SK-N-SH treated with all-trans-retinoic acid at 6 μM for 48 hours (cell line): ENCODE measurements at regions not wholly inside any gene's neighbourhood (a gene's known extent, or its start where the extent isn't known, plus 50 kb on each side); places are given as distances from the start of the nearest gene placed in this dataset.

ENCODE experiments used
- ATAC-seq: fragments of 200-7000 bp; cut with Tn5 transposase; 3 replicates; pipeline ENCODE4 v1.9.1; 2020; ENCODE audit warnings: mild to moderate bottlenecking, moderate library complexity
- ARNTL ChIP-seq: fragments of 450-650 bp; formaldehyde crosslinking; IDR thresholded peaks from 2 replicates; pipeline ENCODE4 v1.5.0; 2020; ENCODE audit warnings: low read depth, mild to moderate bottlenecking, moderate library complexity, borderline replicate concordance
- BACH2 ChIP-seq: fragments of 250-450 bp; sonication (Bioruptor Pico); IDR thresholded peaks from 2 replicates; pipeline ENCODE4 v1.9.0; 2021; ENCODE audit warnings: mild to moderate bottlenecking, borderline replicate concordance
- CSDC2 ChIP-seq: fragments of 250-450 bp; sonication (Bioruptor Pico); IDR thresholded peaks from 2 replicates; pipeline ENCODE4 v1.5.0; 2020; ENCODE audit warnings: mild to moderate bottlenecking, moderate library complexity
- CSRNP3 ChIP-seq: fragments of 250-450 bp; sonication (Bioruptor Pico); IDR thresholded peaks from 2 replicates; pipeline ENCODE4 v1.5.1; 2021; ENCODE audit warnings: mild to moderate bottlenecking, moderate library complexity
- ESRRG ChIP-seq: fragments of 250-450 bp; sonication (Bioruptor Pico); IDR thresholded peaks from 2 replicates; pipeline ENCODE4 v1.6.1; 2021; ENCODE audit warnings: mild to moderate bottlenecking
- GLIS3 ChIP-seq: fragments of 250-450 bp; sonication (Bioruptor Pico); IDR thresholded peaks from 2 replicates; pipeline ENCODE4 v1.5.0; 2020; ENCODE audit warnings: mild to moderate bottlenecking, moderate library complexity
- ISL1 ChIP-seq: fragments of 250-450 bp; sonication (Bioruptor Pico); IDR thresholded peaks from 2 replicates; pipeline ENCODE4 v2.1.2; 2022; ENCODE audit warnings: mild to moderate bottlenecking, moderate library complexity
- OSR1 ChIP-seq: fragments of 250-450 bp; sonication (Bioruptor Pico); IDR thresholded peaks from 2 replicates; pipeline ENCODE4 v1.8.0; 2022; ENCODE audit warnings: moderate library complexity, mild to moderate bottlenecking, inconsistent platforms
- PPARA ChIP-seq: fragments of 250-450 bp; sonication (Bioruptor Pico); IDR thresholded peaks from 2 replicates; pipeline ENCODE4 v1.5.0; 2020; ENCODE audit warnings: mild to moderate bottlenecking, borderline replicate concordance
- RARB ChIP-seq: fragments of 250-450 bp; sonication (Bioruptor Pico); IDR thresholded peaks from 2 replicates; pipeline ENCODE4 v1.8.0; 2021; ENCODE audit warnings: mild to moderate bottlenecking, moderate library complexity
- SNAI2 ChIP-seq: fragments of 250-450 bp; sonication (Bioruptor Pico); IDR thresholded peaks from 2 replicates; pipeline ENCODE4 v1.5.0; 2020; ENCODE audit warnings: mild to moderate bottlenecking, moderate library complexity
- TCF4 ChIP-seq: fragments of 250-450 bp; sonication (Bioruptor Pico); IDR thresholded peaks from 2 replicates; pipeline ENCODE4 v1.8.0; 2021; ENCODE audit warnings: mild to moderate bottlenecking, moderate library complexity, borderline replicate concordance
- TOX ChIP-seq: fragments of 250-450 bp; sonication (Bioruptor Pico); IDR thresholded peaks from 2 replicates; pipeline ENCODE4 v1.8.0; 2021; ENCODE audit warnings: mild to moderate bottlenecking, moderate library complexity, borderline replicate concordance
- ZC3H10 ChIP-seq: fragments of 250-450 bp; sonication (Bioruptor Pico); IDR thresholded peaks from 2 replicates; pipeline ENCODE4 v1.5.1; 2021; ENCODE audit warnings: mild to moderate bottlenecking, moderate library complexity
- ZFP3 ChIP-seq: fragments of 250-450 bp; sonication (Bioruptor Pico); IDR thresholded peaks from 2 replicates; pipeline ENCODE4 v1.5.0; 2020; ENCODE audit warnings: mild to moderate bottlenecking, moderate library complexity
- ZNF565 ChIP-seq: fragments of 450-650 bp; formaldehyde crosslinking; conservative IDR thresholded peaks from 2 replicates; pipeline ENCODE4 v1.5.0; 2020; ENCODE audit warnings: low read depth, mild to moderate bottlenecking, moderate library complexity
- ZNF70 ChIP-seq: fragments of 450-650 bp; formaldehyde crosslinking; IDR thresholded peaks from 2 replicates; pipeline ENCODE4 v1.5.0; 2020; ENCODE audit warnings: mild to moderate bottlenecking, moderate library complexity
- TF ChIP-seq, protein P1 (sequence below): fragments of 250-450 bp; sonication (Bioruptor Pico); IDR thresholded peaks from 2 replicates; pipeline ENCODE4 v1.8.0; 2021; ENCODE audit warnings: low read depth, mild to moderate bottlenecking, moderate library complexity, borderline replicate concordance
- TF ChIP-seq, protein P2 (sequence below): fragments of 250-450 bp; sonication (Bioruptor Pico); IDR thresholded peaks from 2 replicates; pipeline ENCODE4 v1.8.0; 2020; ENCODE audit warnings: mild to moderate bottlenecking, moderate library complexity, borderline replicate concordance
- TF ChIP-seq, protein P3 (sequence below): fragments of 250-450 bp; sonication (Bioruptor Pico); IDR thresholded peaks from 2 replicates; pipeline ENCODE4 v1.5.1; 2020; ENCODE audit warnings: low read depth, mild to moderate bottlenecking, moderate library complexity
- TF ChIP-seq, protein P4 (sequence below): fragments of 250-450 bp; sonication (Bioruptor Pico); IDR thresholded peaks from 2 replicates; pipeline ENCODE4 v1.5.0; 2020; ENCODE audit warnings: mild to moderate bottlenecking, moderate library complexity

DNA sequence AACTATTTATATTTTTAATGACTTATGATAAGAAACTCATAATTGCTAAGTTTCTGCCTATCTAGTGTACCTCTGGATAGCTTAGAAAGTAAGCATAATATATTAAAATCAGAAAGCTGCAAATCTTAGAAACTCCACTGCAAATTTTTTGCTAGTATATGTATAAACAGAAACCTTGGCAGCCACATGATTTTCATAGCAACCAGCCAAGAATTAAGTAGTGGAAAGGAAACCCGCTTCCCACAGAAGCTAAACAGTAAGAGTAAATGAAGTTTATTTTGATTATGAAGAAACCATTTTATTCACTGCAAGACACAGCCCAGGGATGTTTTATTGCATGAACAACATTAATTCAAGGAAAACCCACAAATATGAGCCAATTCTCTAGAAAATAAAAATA lies 872.5 kb upstream of the ADGRL3 start:
- ATAC-seq, result no peak
- TF ChIP-seq ZNF565 (CRISPR knock-in tag) (no peak), ISL1 (CRISPR knock-in tag) (peak; percentile 46; the same call in 1 of the 2 replicates)

DNA sequence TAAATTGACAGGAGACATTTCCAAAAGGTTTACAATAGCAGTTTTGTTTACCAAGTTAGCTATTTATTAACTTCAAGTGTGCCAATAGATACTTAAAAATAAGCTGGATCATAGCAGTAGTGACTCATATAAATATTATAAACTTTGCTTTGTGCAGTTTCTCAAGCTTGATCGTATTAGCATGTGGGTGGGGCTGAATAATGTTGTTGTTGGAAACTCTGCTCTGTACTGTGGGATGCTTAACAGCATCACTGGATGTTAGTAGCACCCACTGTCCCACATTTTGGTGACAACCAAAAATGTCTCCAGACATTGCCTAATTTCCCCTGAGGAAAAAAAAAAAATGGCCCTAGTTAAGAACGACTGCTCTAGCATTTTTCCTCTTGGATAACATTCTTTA lies 855.2 kb upstream of the ADGRL3 start:
- ATAC-seq, result no peak
- no peak for TF ChIP-seq SNAI2 (CRISPR knock-in tag)
- TF ChIP-seq CSDC2, result no peak
- TF ChIP-seq, all 23 proteins: peak for 0

- TF ChIP-seq BACH2 (CRISPR knock-in tag) (no peak), ZNF565 (CRISPR knock-in tag) (no peak), OSR1 (no peak), TCF4 (CRISPR knock-in tag) (no peak), GLIS3 (CRISPR knock-in tag) (no peak), ZFP3 (CRISPR knock-in tag) (no peak), ZNF70 (no peak), ZC3H10 (CRISPR knock-in tag) (no peak)
- no peak for ATAC-seq
These were observed 854.7 kb upstream of the ADGRL3 start for GRCh38 chr4:60345392-60345791.

DNA sequence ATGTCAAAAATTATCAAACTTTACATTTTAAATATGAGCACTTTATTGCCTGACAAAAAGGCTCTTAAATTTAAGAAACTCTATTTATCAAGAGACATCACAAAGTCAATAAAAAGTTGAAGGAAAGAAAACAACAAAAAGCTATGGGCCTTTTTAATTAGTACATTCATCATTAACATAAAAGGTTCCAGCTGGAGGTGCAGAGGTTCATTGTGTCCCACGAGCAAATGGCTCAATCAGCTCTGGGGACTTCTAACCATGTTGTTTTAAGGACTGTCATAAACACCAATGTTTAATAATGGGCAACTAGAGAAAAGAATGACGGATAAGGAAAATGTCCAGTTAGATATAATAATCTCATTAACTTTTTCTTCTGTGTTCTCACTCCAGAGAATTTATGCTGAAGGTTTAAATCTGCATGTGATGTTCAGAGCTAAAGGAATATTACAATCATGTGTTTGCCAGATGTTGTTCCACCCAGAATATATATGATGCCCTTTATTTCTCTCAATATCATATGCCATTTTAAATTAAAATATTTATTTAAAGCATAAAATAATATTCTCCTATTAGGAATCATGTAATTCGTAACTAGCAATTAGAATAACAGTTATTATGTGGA lies 840.3 kb upstream of the ADGRL3 start:
- no peak for ATAC-seq
- TF ChIP-seq TCF4 (CRISPR knock-in tag) (0 out of 2 replicates have a peak, but pooled peaks have one; percentile 27), CSDC2 (no peak)

- ATAC-seq, result no peak
- TF ChIP-seq SNAI2 (CRISPR knock-in tag) (no peak), CSRNP3 (CRISPR knock-in tag) (no peak), ARNTL (CRISPR knock-in tag) (no peak)
These were observed 835.0 kb upstream of the ADGRL3 start for GRCh38 chr4:60365176-60365575.

DNA sequence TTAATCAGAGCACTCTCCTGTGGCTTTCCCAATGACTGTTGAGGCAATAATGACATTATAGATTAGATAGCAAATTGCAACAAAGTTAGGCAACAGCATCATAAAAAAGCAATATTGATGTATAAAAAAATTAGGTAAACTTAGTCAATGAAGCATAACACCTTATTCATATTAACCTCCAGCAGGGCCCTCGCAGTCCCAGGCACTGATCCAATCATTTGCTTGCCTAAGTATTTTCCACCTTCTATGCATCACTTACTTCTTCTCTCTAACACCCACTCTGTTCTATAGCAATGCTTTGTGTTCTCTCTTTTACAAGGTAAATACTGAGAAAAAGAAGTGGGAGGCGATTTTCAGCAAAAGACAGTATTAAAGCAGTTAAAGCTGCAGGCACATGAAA lies 833.5 kb upstream of the ADGRL3 start:
- ATAC-seq, result no peak

More for the DNA sequence above, 833.5 kb upstream of the ADGRL3 start:
- TF ChIP-seq, protein P1, sequence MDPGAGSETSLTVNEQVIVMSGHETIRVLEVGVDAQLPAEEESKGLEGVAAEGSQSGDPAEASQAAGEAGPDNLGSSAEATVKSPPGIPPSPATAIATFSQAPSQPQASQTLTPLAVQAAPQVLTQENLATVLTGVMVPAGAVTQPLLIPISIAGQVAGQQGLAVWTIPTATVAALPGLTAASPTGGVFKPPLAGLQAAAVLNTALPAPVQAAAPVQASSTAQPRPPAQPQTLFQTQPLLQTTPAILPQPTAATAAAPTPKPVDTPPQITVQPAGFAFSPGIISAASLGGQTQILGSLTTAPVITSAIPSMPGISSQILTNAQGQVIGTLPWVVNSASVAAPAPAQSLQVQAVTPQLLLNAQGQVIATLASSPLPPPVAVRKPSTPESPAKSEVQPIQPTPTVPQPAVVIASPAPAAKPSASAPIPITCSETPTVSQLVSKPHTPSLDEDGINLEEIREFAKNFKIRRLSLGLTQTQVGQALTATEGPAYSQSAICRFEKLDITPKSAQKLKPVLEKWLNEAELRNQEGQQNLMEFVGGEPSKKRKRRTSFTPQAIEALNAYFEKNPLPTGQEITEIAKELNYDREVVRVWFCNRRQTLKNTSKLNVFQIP (CRISPR knock-in tag), result no peak
- no peak for TF ChIP-seq TOX (CRISPR knock-in tag)
- TF ChIP-seq ISL1 (CRISPR knock-in tag), result no peak
- TF ChIP-seq ZFP3 (CRISPR knock-in tag), result no peak
- TF ChIP-seq OSR1, result no peak
- no peak for TF ChIP-seq ZC3H10 (CRISPR knock-in tag)
- TF ChIP-seq, protein P2, sequence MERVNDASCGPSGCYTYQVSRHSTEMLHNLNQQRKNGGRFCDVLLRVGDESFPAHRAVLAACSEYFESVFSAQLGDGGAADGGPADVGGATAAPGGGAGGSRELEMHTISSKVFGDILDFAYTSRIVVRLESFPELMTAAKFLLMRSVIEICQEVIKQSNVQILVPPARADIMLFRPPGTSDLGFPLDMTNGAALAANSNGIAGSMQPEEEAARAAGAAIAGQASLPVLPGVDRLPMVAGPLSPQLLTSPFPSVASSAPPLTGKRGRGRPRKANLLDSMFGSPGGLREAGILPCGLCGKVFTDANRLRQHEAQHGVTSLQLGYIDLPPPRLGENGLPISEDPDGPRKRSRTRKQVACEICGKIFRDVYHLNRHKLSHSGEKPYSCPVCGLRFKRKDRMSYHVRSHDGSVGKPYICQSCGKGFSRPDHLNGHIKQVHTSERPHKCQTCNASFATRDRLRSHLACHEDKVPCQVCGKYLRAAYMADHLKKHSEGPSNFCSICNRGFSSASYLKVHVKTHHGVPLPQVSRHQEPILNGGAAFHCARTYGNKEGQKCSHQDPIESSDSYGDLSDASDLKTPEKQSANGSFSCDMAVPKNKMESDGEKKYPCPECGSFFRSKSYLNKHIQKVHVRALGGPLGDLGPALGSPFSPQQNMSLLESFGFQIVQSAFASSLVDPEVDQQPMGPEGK, result no peak
- TF ChIP-seq, protein P3, sequence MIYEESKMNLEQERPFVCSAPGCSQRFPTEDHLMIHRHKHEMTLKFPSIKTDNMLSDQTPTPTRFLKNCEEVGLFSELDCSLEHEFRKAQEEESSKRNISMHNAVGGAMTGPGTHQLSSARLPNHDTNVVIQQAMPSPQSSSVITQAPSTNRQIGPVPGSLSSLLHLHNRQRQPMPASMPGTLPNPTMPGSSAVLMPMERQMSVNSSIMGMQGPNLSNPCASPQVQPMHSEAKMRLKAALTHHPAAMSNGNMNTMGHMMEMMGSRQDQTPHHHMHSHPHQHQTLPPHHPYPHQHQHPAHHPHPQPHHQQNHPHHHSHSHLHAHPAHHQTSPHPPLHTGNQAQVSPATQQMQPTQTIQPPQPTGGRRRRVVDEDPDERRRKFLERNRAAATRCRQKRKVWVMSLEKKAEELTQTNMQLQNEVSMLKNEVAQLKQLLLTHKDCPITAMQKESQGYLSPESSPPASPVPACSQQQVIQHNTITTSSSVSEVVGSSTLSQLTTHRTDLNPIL (CRISPR knock-in tag), result no peak
- TF ChIP-seq RARB, result no peak
- TF ChIP-seq, protein P4, sequence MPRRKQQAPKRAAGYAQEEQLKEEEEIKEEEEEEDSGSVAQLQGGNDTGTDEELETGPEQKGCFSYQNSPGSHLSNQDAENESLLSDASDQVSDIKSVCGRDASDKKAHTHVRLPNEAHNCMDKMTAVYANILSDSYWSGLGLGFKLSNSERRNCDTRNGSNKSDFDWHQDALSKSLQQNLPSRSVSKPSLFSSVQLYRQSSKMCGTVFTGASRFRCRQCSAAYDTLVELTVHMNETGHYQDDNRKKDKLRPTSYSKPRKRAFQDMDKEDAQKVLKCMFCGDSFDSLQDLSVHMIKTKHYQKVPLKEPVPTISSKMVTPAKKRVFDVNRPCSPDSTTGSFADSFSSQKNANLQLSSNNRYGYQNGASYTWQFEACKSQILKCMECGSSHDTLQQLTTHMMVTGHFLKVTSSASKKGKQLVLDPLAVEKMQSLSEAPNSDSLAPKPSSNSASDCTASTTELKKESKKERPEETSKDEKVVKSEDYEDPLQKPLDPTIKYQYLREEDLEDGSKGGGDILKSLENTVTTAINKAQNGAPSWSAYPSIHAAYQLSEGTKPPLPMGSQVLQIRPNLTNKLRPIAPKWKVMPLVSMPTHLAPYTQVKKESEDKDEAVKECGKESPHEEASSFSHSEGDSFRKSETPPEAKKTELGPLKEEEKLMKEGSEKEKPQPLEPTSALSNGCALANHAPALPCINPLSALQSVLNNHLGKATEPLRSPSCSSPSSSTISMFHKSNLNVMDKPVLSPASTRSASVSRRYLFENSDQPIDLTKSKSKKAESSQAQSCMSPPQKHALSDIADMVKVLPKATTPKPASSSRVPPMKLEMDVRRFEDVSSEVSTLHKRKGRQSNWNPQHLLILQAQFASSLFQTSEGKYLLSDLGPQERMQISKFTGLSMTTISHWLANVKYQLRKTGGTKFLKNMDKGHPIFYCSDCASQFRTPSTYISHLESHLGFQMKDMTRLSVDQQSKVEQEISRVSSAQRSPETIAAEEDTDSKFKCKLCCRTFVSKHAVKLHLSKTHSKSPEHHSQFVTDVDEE (CRISPR knock-in tag), result no peak
- no peak for TF ChIP-seq ZNF70
- TF ChIP-seq BACH2 (CRISPR knock-in tag), result no peak
- no peak for TF ChIP-seq ESRRG
- no peak for TF ChIP-seq ZNF565 (CRISPR knock-in tag)
- no peak for TF ChIP-seq PPARA (CRISPR knock-in tag)
- TF ChIP-seq, all 23 proteins: peak for 0
